ENCODE measurements at regions not wholly inside any gene's neighbourhood (a gene's known extent, or its start where the extent isn't known, plus 50 kb on each side); places are given as distances from the start of the nearest gene placed in this dataset.

GRCh38 chr22:19626666-19627065, 87.6 kb upstream of the SEPTIN5 start:
- no peak for TF ChIP-seq CTCF (IDR thresholded peaks at IDR 0.05; ENCODE audit: extremely low read depth, missing control alignments)

GRCh38 chr22:19628038-19628776, 86.1 kb upstream of the SEPTIN5 start:
- TF ChIP-seq CTCF (IDR thresholded peaks at IDR 0.05; ENCODE audit: extremely low read depth, missing control alignments), result no peak
- DNase-seq (ENCODE audit: low spot score), result no peak

More at GRCh38 chr22:19626666-19627065, 87.6 kb upstream of the SEPTIN5 start:
- DNase-seq (ENCODE audit: low spot score), result no peak

- no peak for TF ChIP-seq CTCF (IDR thresholded peaks at IDR 0.05; ENCODE audit: extremely low read depth, missing control alignments)
- DNase-seq (ENCODE audit: low spot score), result no peak
Observed at GRCh38 chr22:19629331-19629719, 85.0 kb upstream of the SEPTIN5 start.

GRCh38 chr22:19629720-19630419, 84.4 kb upstream of the SEPTIN5 start:
- peak; percentile 92 for DNase-seq (ENCODE audit: low spot score)
- TF ChIP-seq CTCF (IDR thresholded peaks at IDR 0.05; ENCODE audit: extremely low read depth, missing control alignments), result peak; percentile 87

GRCh38 chr22:19630614-19631013, 83.7 kb upstream of the SEPTIN5 start:
- TF ChIP-seq CTCF (IDR thresholded peaks at IDR 0.05; ENCODE audit: extremely low read depth, missing control alignments), result no peak
- no peak for DNase-seq (ENCODE audit: low spot score)

GRCh38 chr22:19631899-19632667, 82.2 kb upstream of the SEPTIN5 start:
- TF ChIP-seq CTCF (IDR thresholded peaks at IDR 0.05; ENCODE audit: extremely low read depth, missing control alignments), result peak; percentile 19
- DNase-seq (ENCODE audit: low spot score), result no peak
